ENCODE measurements at regions not wholly inside any gene's neighbourhood (a gene's known extent, or its start where the extent isn't known, plus 50 kb on each side); places are given as distances from the start of the nearest gene placed in this dataset.

DNA sequence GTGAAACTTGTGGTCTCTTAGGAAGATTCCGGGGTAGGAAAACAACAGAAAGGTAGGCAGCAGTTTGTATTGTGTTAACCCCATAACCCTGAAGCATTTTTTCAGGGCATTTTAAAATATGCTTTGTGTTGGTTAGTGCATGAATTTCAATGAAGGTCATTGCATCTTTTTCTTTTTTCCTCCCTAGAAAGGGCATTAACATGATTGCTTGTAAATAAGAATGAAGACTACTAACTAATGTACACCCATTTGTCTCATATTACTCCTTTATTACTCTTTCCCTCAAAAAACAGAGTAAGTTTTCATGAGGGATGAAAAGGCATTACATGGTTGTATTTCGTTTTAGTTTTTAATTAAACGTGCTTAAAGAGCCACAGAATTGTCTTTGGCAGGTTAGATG lies 141.4 kb downstream of the OGFRL1 start:
- Histone ChIP-seq H4K5ac (ENCODE audit: insufficient read length, low read depth, low read length) (no peak overlapping the region), H3K18ac (ENCODE audit: insufficient read length, low read depth, low read length) (no peak overlapping the region), H3K9me3 (ENCODE audit: control insufficient read depth, low read depth, low read length) (no peaks in the 10 kb centered on the region), H3K79me1 (ENCODE audit: insufficient read depth, low read depth, low read length, poor library complexity, severe bottlenecking) (no peaks in the 10 kb centered on the region), H2AK5ac (ENCODE audit: insufficient read length, low read length) (no peak overlapping the region), H3K14ac (ENCODE audit: insufficient read depth, low read length) (no peak overlapping the region), H2AFZ (ENCODE audit: low read length) (no peak overlapping the region), H4K91ac (ENCODE audit: insufficient read length, low read depth, low read length) (no peak overlapping the region), H3K56ac (ENCODE audit: insufficient read length, low read depth, low read length) (no peak overlapping the region), H3K23ac (ENCODE audit: insufficient read length, low read depth, low read length) (no peak overlapping the region), H3K27me3 (ENCODE audit: insufficient read depth, low read length) (no peaks in the 10 kb centered on the region), H3K27ac (ENCODE audit: insufficient read length, low read depth, low read length) (no peak overlapping the region), H3K4me2 (ENCODE audit: insufficient read depth, insufficient read length, low read length) (no peak overlapping the region), H2BK15ac (ENCODE audit: low read depth, low read length) (no peak overlapping the region), H3T11ph (ENCODE audit: low read length) (no peak overlapping the region), H2BK120ac (ENCODE audit: low read depth, low read length, poor library complexity, severe bottlenecking) (no peak overlapping the region), H4K8ac (replicated peaks; ENCODE audit: insufficient read length, low read depth, low read length) (no peak overlapping the region), H4K20me1 (ENCODE audit: control insufficient read depth, insufficient read depth, insufficient read length) (no peaks in the 10 kb centered on the region), H2BK12ac (ENCODE audit: insufficient read length, low read depth, low read length) (no peak overlapping the region), H2BK20ac (ENCODE audit: low read depth, low read length, poor library complexity, severe bottlenecking) (no peak overlapping the region), H3K23me2 (ENCODE audit: insufficient read length, low read depth, low read length, poor library complexity, severe bottlenecking) (no peaks in the 10 kb centered on the region), H3K9ac (ENCODE audit: extremely low read depth, insufficient read length, low read length) (no peak overlapping the region), H2BK5ac (ENCODE audit: insufficient read length, low read length) (no peak overlapping the region), H3K79me2 (ENCODE audit: insufficient read depth, low read length) (no peaks in the 10 kb centered on the region), H3K4me1 (ENCODE audit: insufficient read depth, low read length) (no peaks in the 10 kb centered on the region), H3K4ac (ENCODE audit: low read depth, low read length) (no peak overlapping the region)
- H3K27me3 Mint-ChIP-seq (ENCODE audit: low read depth) = peaks cover 10% of the 10 kb centered on the region
- TF ChIP-seq, protein P1, sequence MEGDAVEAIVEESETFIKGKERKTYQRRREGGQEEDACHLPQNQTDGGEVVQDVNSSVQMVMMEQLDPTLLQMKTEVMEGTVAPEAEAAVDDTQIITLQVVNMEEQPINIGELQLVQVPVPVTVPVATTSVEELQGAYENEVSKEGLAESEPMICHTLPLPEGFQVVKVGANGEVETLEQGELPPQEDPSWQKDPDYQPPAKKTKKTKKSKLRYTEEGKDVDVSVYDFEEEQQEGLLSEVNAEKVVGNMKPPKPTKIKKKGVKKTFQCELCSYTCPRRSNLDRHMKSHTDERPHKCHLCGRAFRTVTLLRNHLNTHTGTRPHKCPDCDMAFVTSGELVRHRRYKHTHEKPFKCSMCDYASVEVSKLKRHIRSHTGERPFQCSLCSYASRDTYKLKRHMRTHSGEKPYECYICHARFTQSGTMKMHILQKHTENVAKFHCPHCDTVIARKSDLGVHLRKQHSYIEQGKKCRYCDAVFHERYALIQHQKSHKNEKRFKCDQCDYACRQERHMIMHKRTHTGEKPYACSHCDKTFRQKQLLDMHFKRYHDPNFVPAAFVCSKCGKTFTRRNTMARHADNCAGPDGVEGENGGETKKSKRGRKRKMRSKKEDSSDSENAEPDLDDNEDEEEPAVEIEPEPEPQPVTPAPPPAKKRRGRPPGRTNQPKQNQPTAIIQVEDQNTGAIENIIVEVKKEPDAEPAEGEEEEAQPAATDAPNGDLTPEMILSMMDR (conservative IDR thresholded peaks at IDR 0.05) = no peak
- WGBS (ENCODE audit: extremely low coverage, insufficient read length, low lambda C conversion rate) = no CpG with 5 or more reads among the region's 3 CpGs
- H3K36me3 Mint-ChIP-seq (ENCODE audit: insufficient read depth in 1 of 3, low read depth in 3 of 3) = no peaks in the 10 kb centered on the region
- DNase-seq = no peak
- H3K9me3 Mint-ChIP-seq = no peaks in the 10 kb centered on the region
- peaks cover 0 to 4% of the 10 kb centered on the region in 2 experiments; a peak in 1 of 4 replicates for H3K4me1 Mint-ChIP-seq
- no peak overlapping the region for H3K4me3 Mint-ChIP-seq
- H3K27ac Mint-ChIP-seq = no peak overlapping the region; a peak in 1 of 7 replicates
